H1 (cell line): ENCODE measurements at regions not wholly inside any gene's neighbourhood (a gene's known extent, or its start where the extent isn't known, plus 50 kb on each side); places are given as distances from the start of the nearest gene placed in this dataset.
A peak's percentile ranks its signal among the peaks of the same experiment; 100 is the strongest.

ENCODE experiments used
- CTCF ChIA-PET: fragments of 300-600 bp; sonication (Branson Sonifier 250); formaldehyde crosslinking; loops from one replicate; lab custom pipeline; 2021; ENCODE audit not compliant: partially characterized antibody; lab: Charles Lee
- POLR2A ChIA-PET: fragments of 300-600 bp; sonication (Branson Sonifier 250); formaldehyde crosslinking; loops from one replicate; lab custom pipeline; 2021; ENCODE audit warnings: inconsistent platforms; ENCODE audit not compliant: partially characterized antibody; lab: Charles Lee
- DNase-seq, 2 experiments: peaks; one replicate each; pipeline versions ENCODE4 v3.0.0 to v3.0.0-alpha.2; 2010 to 2022; ENCODE audit warnings: low spot score in 2 of 2, low read depth in 1 of 2, mixed read lengths in 1 of 2
- FAIRE-seq: peaks from 2 replicates; lab custom pipeline; 2011; peaks lifted over from hg19 to GRCh38; lab: Jason Lieb, UNC
- H2AFZ ChIP-seq: 2 replicates; pipeline ENCODE4 v1.8.1; 2012; ENCODE audit warnings: low read length, inconsistent platforms
- H2AK5ac ChIP-seq: 2 replicates; pipeline ENCODE4 v1.6.1; 2013; ENCODE audit warnings: low read depth, low read length
- H2BK120ac ChIP-seq: replicated peaks from 2 replicates; pipeline ENCODE3; 2013; ENCODE audit warnings: low read depth, low read length, inconsistent platforms
- H2BK12ac ChIP-seq: 2 replicates; pipeline ENCODE4 v1.6.1; 2013; ENCODE audit warnings: low read depth, low read length
- H2BK15ac ChIP-seq: 2 replicates; pipeline ENCODE4 v1.6.1; 2013; ENCODE audit warnings: low read length
- H2BK20ac ChIP-seq: 2 replicates; pipeline ENCODE4 v1.6.1; 2013; ENCODE audit warnings: low read length
- H2BK5ac ChIP-seq: 2 replicates; pipeline ENCODE4 v1.6.1; 2013; ENCODE audit warnings: low read depth, low read length
- H3K14ac ChIP-seq: 2 replicates; pipeline ENCODE4 v1.6.1; 2013; ENCODE audit warnings: inconsistent platforms; ENCODE audit not compliant: insufficient read length
- H3K18ac ChIP-seq: 2 replicates; pipeline ENCODE4 v1.6.1; 2013; ENCODE audit warnings: low read length; ENCODE audit errors: extremely low read depth
- H3K23ac ChIP-seq: 2 replicates; pipeline ENCODE4 v1.6.1; 2013; ENCODE audit warnings: inconsistent platforms; ENCODE audit not compliant: insufficient read length
- H3K23me2 ChIP-seq: 2 replicates; pipeline ENCODE4 v1.6.1; 2013; ENCODE audit warnings: low read depth, low read length
- H3K27ac ChIP-seq: 2 replicates; pipeline ENCODE4 v1.6.1; 2011; ENCODE audit warnings: low read depth, low read length, inconsistent platforms
- H3K27me3 ChIP-seq, 4 experiments: replicated peaks in 1 of 4; 1 replicate in 1 of 4; 2 replicates in 3 of 4; pipeline versions ENCODE4 v1.6.1 to v1.8.1; 2011 to 2013; ENCODE audit warnings: low read length in 3 of 4, mild to moderate bottlenecking in 3 of 4, inconsistent platforms in 2 of 4, mixed read lengths in 2 of 4, moderate library complexity in 1 of 4; ENCODE audit not compliant: control insufficient read depth in 3 of 4, insufficient read depth in 3 of 4; ENCODE audit errors: extremely low read depth in 1 of 4
- H3K36me3 ChIP-seq, 4 experiments: 2 replicates each; pipeline versions ENCODE4 v1.6.1 to v1.8.1; 2011 to 2013; ENCODE audit warnings: mild to moderate bottlenecking in 4 of 4, low read length in 3 of 4, moderate library complexity in 2 of 4, control low read depth in 1 of 4, inconsistent platforms in 1 of 4; ENCODE audit not compliant: insufficient read depth in 4 of 4, control insufficient read depth in 2 of 4
- H3K4ac ChIP-seq: replicated peaks from 2 replicates; pipeline ENCODE3; 2013; ENCODE audit warnings: low read length, low read depth, mixed read lengths, inconsistent platforms; ENCODE audit not compliant: insufficient read length
- H3K4me1 ChIP-seq, 4 experiments: replicated peaks in 1 of 4; 1 replicate in 1 of 4; 2 replicates in 3 of 4; pipeline versions ENCODE4 v1.6.1 to v1.8.1; 2011 to 2013; ENCODE audit warnings: low read length in 3 of 4, inconsistent platforms in 2 of 4, mixed read lengths in 1 of 4; ENCODE audit not compliant: insufficient read depth in 4 of 4, control insufficient read depth in 3 of 4
- H3K4me2 ChIP-seq, 2 experiments: 2 replicates each; pipeline versions ENCODE4 v1.6.1 to v1.8.1; 2011 to 2013; ENCODE audit warnings: low read depth in 2 of 2, low read length in 2 of 2, control low read depth in 1 of 2, inconsistent platforms in 1 of 2, mild to moderate bottlenecking in 1 of 2; ENCODE audit not compliant: insufficient read depth in 1 of 2
- H3K4me3 ChIP-seq, 4 experiments: fragments of 200-600, 300-600 bp in 1 of 4; sonication (generic), shearing (Covaris generic), sonication (Bioruptor Twin) in 1 of 4; 2 replicates each; pipeline versions ENCODE4 v1.5.1 to v1.8.1; 2011 to 2016; ENCODE audit warnings: low read length in 4 of 4, low read depth in 3 of 4, control low read depth in 2 of 4, inconsistent platforms in 2 of 4, mild to moderate bottlenecking in 2 of 4, mixed read lengths in 1 of 4, moderate library complexity in 1 of 4; ENCODE audit not compliant: insufficient read depth in 2 of 4; ENCODE audit errors: extremely low read depth in 1 of 4
- H3K56ac ChIP-seq: replicated peaks from 2 replicates; pipeline ENCODE3; 2013; ENCODE audit warnings: low read depth, mild to moderate bottlenecking, mixed read lengths, low read length, inconsistent platforms; ENCODE audit not compliant: insufficient read length
- H3K79me1 ChIP-seq: 2 replicates; pipeline ENCODE4 v1.6.1; 2013; ENCODE audit warnings: low read depth, low read length, control low read depth
- H3K79me2 ChIP-seq, 2 experiments: 2 replicates each; pipeline versions ENCODE4 v1.6.1 to v1.8.1; 2012 to 2013; ENCODE audit warnings: low read length in 2 of 2, mild to moderate bottlenecking in 2 of 2, inconsistent platforms in 1 of 2; ENCODE audit not compliant: insufficient read depth in 2 of 2, control insufficient read depth in 1 of 2
- H3K9ac ChIP-seq, 4 experiments: replicated peaks in 1 of 4; 1 replicate in 1 of 4; 2 replicates in 3 of 4; pipeline versions ENCODE4 v1.6.1 to v1.8.1; 2011 to 2013; ENCODE audit warnings: low read depth in 3 of 4, low read length in 3 of 4, control low read depth in 2 of 4, mild to moderate bottlenecking in 2 of 4, moderate library complexity in 2 of 4, inconsistent platforms in 1 of 4; ENCODE audit errors: extremely low read depth in 1 of 4
- H3K9me3 ChIP-seq, 2 experiments: 2 replicates each; pipeline versions ENCODE4 v1.6.1 to v1.8.1; 2012 to 2013; ENCODE audit warnings: mild to moderate bottlenecking in 2 of 2, moderate library complexity in 2 of 2, control low read depth in 1 of 2, inconsistent platforms in 1 of 2, low read depth in 1 of 2, low read length in 1 of 2, mixed read lengths in 1 of 2; ENCODE audit not compliant: insufficient read depth in 2 of 2
- H4K20me1 ChIP-seq, 2 experiments: replicated peaks in 1 of 2; 2 replicates each; pipeline versions ENCODE3 to v1.8.1; 2011 to 2013; ENCODE audit warnings: inconsistent platforms in 2 of 2, low read length in 2 of 2, mild to moderate bottlenecking in 1 of 2; ENCODE audit not compliant: insufficient read depth in 2 of 2, control insufficient read depth in 1 of 2
- H4K5ac ChIP-seq: 2 replicates; pipeline ENCODE4 v1.6.1; 2013; ENCODE audit warnings: low read length, low read depth, mixed read lengths, inconsistent platforms; ENCODE audit not compliant: insufficient read length
- H4K8ac ChIP-seq: 2 replicates; pipeline ENCODE4 v1.8.0; 2013; ENCODE audit warnings: mild to moderate bottlenecking, moderate library complexity, low read length, inconsistent platforms; ENCODE audit not compliant: insufficient read depth; ENCODE audit errors: extremely low read depth
- H4K91ac ChIP-seq: replicated peaks from 2 replicates; pipeline ENCODE3; 2013; ENCODE audit warnings: low read length, mixed read lengths, inconsistent platforms; ENCODE audit not compliant: insufficient read length
- KDM4A ChIP-seq: IDR thresholded peaks from one replicate; pipeline ENCODE4 v1.7.1; 2012; ENCODE audit warnings: low read depth, mild to moderate bottlenecking, moderate library complexity, low read length, inconsistent platforms; ENCODE audit not compliant: severe bottlenecking
- RNF2 ChIP-seq: fragments of 200-900, 300-1000 bp; sonication (generic); IDR thresholded peaks from 2 replicates; pipeline ENCODE4 v1.7.1; 2016; ENCODE audit warnings: borderline replicate concordance, low read depth, mild to moderate bottlenecking, antibody characterized with exemption, low read length; ENCODE audit not compliant: poor library complexity, severe bottlenecking; ENCODE audit errors: missing control alignments
- WGBS, 2 experiments: shearing (Covaris generic) in 1 of 2; methylation state at CpG; one replicate each; pipeline versions ENCODE4 v1.1.6 to v1.1.7; 2013 to 2015; ENCODE audit warnings: low lambda C conversion rate in 2 of 2, mixed read lengths in 2 of 2, inconsistent platforms in 1 of 2, low coverage in 1 of 2, missing lambda C conversion rate in 1 of 2; ENCODE audit not compliant: insufficient replicate concordance in 2 of 2, insufficient coverage in 1 of 2, insufficient read length in 1 of 2; ENCODE audit errors: extremely low coverage in 1 of 2, missing lambda C conversion rate in 1 of 2; 5-methylcytosine and 5-hydroxymethylcytosine counted together

DNA sequence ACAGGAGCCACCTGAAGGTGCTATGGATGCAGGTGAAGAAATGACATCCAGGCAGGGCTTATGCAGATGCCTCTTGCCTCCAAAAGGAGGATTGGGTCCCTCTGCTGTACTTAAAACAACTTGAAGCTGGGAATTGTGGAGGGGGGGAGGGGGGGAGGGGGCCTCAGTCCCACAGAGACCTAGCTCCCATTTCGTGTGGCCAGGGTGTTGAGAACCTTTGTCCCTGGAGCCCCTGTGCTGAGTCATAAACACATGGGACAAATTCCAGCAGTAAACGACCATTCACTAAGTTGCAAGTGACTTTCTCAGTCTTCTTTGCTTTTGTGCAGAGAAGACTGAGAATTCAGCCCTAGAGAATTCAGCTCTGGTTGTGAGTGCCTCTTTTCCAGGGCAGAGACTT lies 96.5 kb upstream of the PODXL start:
- no peak overlapping the region for H4K5ac ChIP-seq
- DNase-seq (no peak), FAIRE-seq (no peak)
- peak overlapping the region; percentile 93 for H3K18ac ChIP-seq
- no peak overlapping the region for H2AFZ ChIP-seq
- H3K4me2 ChIP-seq = no peak overlapping the region; a peak in 1 of 4 replicates
- H3K9ac ChIP-seq = no peak overlapping the region; a peak in 2 of 7 replicates
- no peak overlapping the region for H3K4me3 ChIP-seq
- H3K79me1 ChIP-seq = peaks cover 6% of the 10 kb centered on the region; the same call in 1 of the 2 replicates
- H3K4ac ChIP-seq = peak overlapping the region; percentile 87
- no peak overlapping the region; the same call in 1 of the 2 replicates for H2AK5ac ChIP-seq
- H3K9me3 ChIP-seq = no peaks in the 10 kb centered on the region
- no peak overlapping the region for H3K27ac ChIP-seq
- peaks cover 0 to 16% of the 10 kb centered on the region in 2 experiments; a peak in 3 of 4 replicates for H3K79me2 ChIP-seq
- H3K56ac ChIP-seq = no peak overlapping the region
- TF ChIP-seq KDM4A (no peak), RNF2 (no peak)
- TF ChIP-seq, all 59 proteins: peak for 0
- 53% methylated on average over 2 of the region's 2 CpGs; no CpG with 5 or more reads in 1 of the 2 experiments for WGBS, 2 experiments
- Histone ChIP-seq H2BK12ac (peak overlapping the region; percentile 89), H4K8ac (no peak overlapping the region), H2BK15ac (no peak overlapping the region), H2BK120ac (peak overlapping the region; percentile 92), H4K20me1 (peaks cover 0 to 5% of the 10 kb centered on the region in 2 experiments), H3K23me2 (peaks cover 10% of the 10 kb centered on the region), H3K14ac (no peak overlapping the region), H3K23ac (no peak overlapping the region), H2BK5ac (peak overlapping the region; percentile 96), H4K91ac (peak overlapping the region; percentile 98), H3K27me3 (no peaks in the 10 kb centered on the region; a peak in 1 of 7 replicates), H3K4me1 (peaks cover 7 to 45% (median 29%) of the 10 kb centered on the region in 4 experiments), H3K36me3 (no peaks in the 10 kb centered on the region), H2BK20ac (peak overlapping the region; percentile 87)
- ChIA-PET CTCF (interaction anchor here (0.6 to 6.4 kb wide), 13 partner anchors 10 to 145 kb away, joined by 3 to 53 read pairs (median 5); no protein-coding TSS in a partner anchor), POLR2A (interaction anchor here (0.9 to 1.8 kb wide), 6 partner anchors 47 to 154 kb away, joined by 3 to 5 read pairs (median 4); no protein-coding TSS in a partner anchor)
